NT2/D1 (cell line): ENCODE measurements at regions not wholly inside any gene's neighbourhood (a gene's known extent, or its start where the extent isn't known, plus 50 kb on each side); places are given as distances from the start of the nearest gene placed in this dataset.

Experiments
- SUZ12 ChIP-seq: IDR thresholded peaks from 2 replicates; pipeline ENCODE4 v1.6.1; 2011; ENCODE audit not compliant: insufficient read length, insufficient read depth; ENCODE audit errors: extremely low read depth
- YY1 ChIP-seq: IDR thresholded peaks from 2 replicates; pipeline ENCODE4 v1.6.1; 2011; ENCODE audit not compliant: insufficient read length, insufficient read depth
- ZNF274 ChIP-seq: IDR thresholded peaks from 2 replicates; pipeline ENCODE4 v1.6.1; 2011; ENCODE audit warnings: mild to moderate bottlenecking, low read depth, low read length

- TF ChIP-seq YY1 (no peak), ZNF274 (no peak), SUZ12 (no peak)
These were observed 193.5 kb downstream of the MAD2L1 start for GRCh38 chr4:119873132-119873531.
